ENCODE measurements at regions not wholly inside any gene's neighbourhood (a gene's known extent, or its start where the extent isn't known, plus 50 kb on each side); places are given as distances from the start of the nearest gene placed in this dataset.

- no peak for TF ChIP-seq CTCF (IDR thresholded peaks at IDR 0.05)
- TF ChIP-seq POLR2A (IDR thresholded peaks at IDR 0.05), result no peak
Observed at GRCh38 chr16:6751191-6751590, 581.5 kb upstream of the RBFOX1 start.
